HEK293 (cell line): ENCODE measurements at regions not wholly inside any gene's neighbourhood (a gene's known extent, or its start where the extent isn't known, plus 50 kb on each side); places are given as distances from the start of the nearest gene placed in this dataset.

Experiments used
- CTCF ChIA-PET: fragments of 350-600 bp; formaldehyde crosslinking; extraction: SDS; loops from one replicate; lab custom pipeline; 2021; ENCODE audit warnings: antibody characterized with exemption; lab: Yijun Ruan, JAX
- POLR2A ChIA-PET: fragments of 300-600 bp; formaldehyde crosslinking; extraction: SDS; loops from one replicate; lab custom pipeline; 2020; ENCODE audit warnings: antibody characterized with exemption, inconsistent platforms; lab: Yijun Ruan, JAX
- H3K27ac ChIP-seq: fragments of 200-500 bp; sonication (Bioruptor generic); 2 replicates; pipeline ENCODE4 v1.5.1; 2014; ENCODE audit warnings: low read depth, low read length, control low read depth, inconsistent platforms; ENCODE audit errors: extremely low read depth
- H3K36me3 ChIP-seq, 2 experiments: fragments of 200-500 bp in 1 of 2; sonication (Bioruptor generic) in 1 of 2; 1 replicate in 1 of 2; 2 replicates in 1 of 2; pipeline ENCODE4 v1.5.1; 2014 to 2017; ENCODE audit warnings: inconsistent platforms in 2 of 2, low read length in 2 of 2; ENCODE audit not compliant: control insufficient read depth in 2 of 2, insufficient read depth in 1 of 2
- H3K4me1 ChIP-seq: fragments of 200-500 bp; sonication (Bioruptor generic); 2 replicates; pipeline ENCODE4 v1.5.1; 2014; ENCODE audit warnings: mild to moderate bottlenecking, low read length, inconsistent platforms; ENCODE audit not compliant: control insufficient read depth, insufficient read depth
- H3K4me3 ChIP-seq: 2 replicates; pipeline ENCODE4 v1.5.1; 2011; ENCODE audit warnings: low read depth, mild to moderate bottlenecking, control low read depth, low read length, moderate library complexity
- H3K9me3 ChIP-seq: fragments of 200-500 bp; sonication (Bioruptor generic); 2 replicates; pipeline ENCODE4 v1.5.1; 2014; ENCODE audit warnings: low read depth, low read length, inconsistent platforms; ENCODE audit not compliant: control insufficient read depth, insufficient read depth
- GLI2 ChIP-seq: fragments of 450-650 bp; formaldehyde crosslinking; IDR thresholded peaks from 2 replicates; pipeline ENCODE4; 2017; ENCODE audit warnings: missing biosample characterization, missing genetic modification characterization, low read depth, borderline replicate concordance
- GLI4 ChIP-seq: fragments of 450-650 bp; formaldehyde crosslinking; IDR thresholded peaks from 2 replicates; pipeline ENCODE4 v1.5.1; 2016; ENCODE audit warnings: missing biosample characterization, missing genetic modification characterization
- KLF1 ChIP-seq: fragments of 450-650 bp; formaldehyde crosslinking; IDR thresholded peaks from 2 replicates; pipeline ENCODE4 v1.5.1; 2016; ENCODE audit warnings: missing biosample characterization, missing genetic modification characterization
- RBAK ChIP-seq: fragments of 450-650 bp; formaldehyde crosslinking; IDR thresholded peaks from 2 replicates; pipeline ENCODE4 v1.5.1; 2016; ENCODE audit warnings: missing biosample characterization, missing genetic modification characterization
- ZBTB1 ChIP-seq: fragments of 450-650 bp; formaldehyde crosslinking; IDR thresholded peaks from 2 replicates; pipeline ENCODE4 v1.5.1; 2016; ENCODE audit warnings: missing biosample characterization, missing genetic modification characterization
- ZBTB21 ChIP-seq: fragments of 450-650 bp; formaldehyde crosslinking; IDR thresholded peaks from 2 replicates; pipeline ENCODE4 v1.5.1; 2017; ENCODE audit warnings: missing biosample characterization, missing genetic modification characterization
- ZBTB49 ChIP-seq: fragments of 450-650 bp; formaldehyde crosslinking; IDR thresholded peaks from 2 replicates; pipeline ENCODE4 v1.5.1; 2016; ENCODE audit warnings: missing biosample characterization, missing genetic modification characterization, low read depth
- ZNF148 ChIP-seq: fragments of 450-650 bp; formaldehyde crosslinking; IDR thresholded peaks from 2 replicates; pipeline ENCODE4 v1.5.0; 2017; ENCODE audit warnings: missing biosample characterization, missing genetic modification characterization, borderline replicate concordance
- ZNF169 ChIP-seq: fragments of 450-650 bp; formaldehyde crosslinking; IDR thresholded peaks from 2 replicates; pipeline ENCODE4 v1.5.1; 2016; ENCODE audit warnings: missing biosample characterization, missing genetic modification characterization
- ZNF202 ChIP-seq: fragments of 450-650 bp; formaldehyde crosslinking; IDR thresholded peaks from 2 replicates; pipeline ENCODE4 v1.5.1; 2016; ENCODE audit warnings: missing biosample characterization, missing genetic modification characterization, borderline replicate concordance
- ZNF239 ChIP-seq: fragments of 450-650 bp; formaldehyde crosslinking; IDR thresholded peaks from 2 replicates; pipeline ENCODE4 v1.5.1; 2016; ENCODE audit warnings: missing biosample characterization, missing genetic modification characterization
- ZNF280C ChIP-seq: fragments of 450-650 bp; formaldehyde crosslinking; IDR thresholded peaks from 2 replicates; pipeline ENCODE4 v1.5.1; 2016; ENCODE audit warnings: missing biosample characterization, missing genetic modification characterization
- ZNF354C ChIP-seq: fragments of 450-650 bp; formaldehyde crosslinking; IDR thresholded peaks from 2 replicates; pipeline ENCODE4 v1.5.1; 2016; ENCODE audit warnings: missing biosample characterization, missing genetic modification characterization, low read depth, borderline replicate concordance
- ZNF362 ChIP-seq: fragments of 450-650 bp; formaldehyde crosslinking; IDR thresholded peaks from 2 replicates; pipeline ENCODE4 v1.5.1; 2016; ENCODE audit warnings: missing biosample characterization, missing genetic modification characterization
- ZNF37A ChIP-seq: fragments of 450-650 bp; IDR thresholded peaks from 2 replicates; pipeline ENCODE4 v1.5.1; 2018; ENCODE audit warnings: missing biosample characterization, missing genetic modification characterization
- ZNF501 ChIP-seq: fragments of 450-650 bp; formaldehyde crosslinking; IDR thresholded peaks from 2 replicates; pipeline ENCODE4 v1.5.1; 2016; ENCODE audit warnings: missing biosample characterization, missing genetic modification characterization
- ZNF621 ChIP-seq: fragments of 450-650 bp; formaldehyde crosslinking; IDR thresholded peaks from 2 replicates; pipeline ENCODE4 v1.5.1; 2017; ENCODE audit warnings: missing biosample characterization, missing genetic modification characterization
- ZNF792 ChIP-seq: fragments of 450-650 bp; formaldehyde crosslinking; IDR thresholded peaks from 2 replicates; pipeline ENCODE4 v1.5.1; 2016; ENCODE audit warnings: missing biosample characterization, missing genetic modification characterization
- ZNF830 ChIP-seq: fragments of 450-650 bp; IDR thresholded peaks from 2 replicates; pipeline ENCODE4 v1.5.0; 2018; ENCODE audit warnings: missing biosample characterization, missing genetic modification characterization, low read depth, mild to moderate bottlenecking, moderate library complexity
- ZNF837 ChIP-seq: fragments of 450-650 bp; formaldehyde crosslinking; IDR thresholded peaks from 2 replicates; pipeline ENCODE4 v1.5.1; 2016; ENCODE audit warnings: missing biosample characterization, missing genetic modification characterization
- TF ChIP-seq, protein P1 (sequence below): fragments of 450-650 bp; formaldehyde crosslinking; IDR thresholded peaks from 2 replicates; pipeline ENCODE4 v1.5.1; 2016; ENCODE audit warnings: missing biosample characterization, missing genetic modification characterization

DNA sequence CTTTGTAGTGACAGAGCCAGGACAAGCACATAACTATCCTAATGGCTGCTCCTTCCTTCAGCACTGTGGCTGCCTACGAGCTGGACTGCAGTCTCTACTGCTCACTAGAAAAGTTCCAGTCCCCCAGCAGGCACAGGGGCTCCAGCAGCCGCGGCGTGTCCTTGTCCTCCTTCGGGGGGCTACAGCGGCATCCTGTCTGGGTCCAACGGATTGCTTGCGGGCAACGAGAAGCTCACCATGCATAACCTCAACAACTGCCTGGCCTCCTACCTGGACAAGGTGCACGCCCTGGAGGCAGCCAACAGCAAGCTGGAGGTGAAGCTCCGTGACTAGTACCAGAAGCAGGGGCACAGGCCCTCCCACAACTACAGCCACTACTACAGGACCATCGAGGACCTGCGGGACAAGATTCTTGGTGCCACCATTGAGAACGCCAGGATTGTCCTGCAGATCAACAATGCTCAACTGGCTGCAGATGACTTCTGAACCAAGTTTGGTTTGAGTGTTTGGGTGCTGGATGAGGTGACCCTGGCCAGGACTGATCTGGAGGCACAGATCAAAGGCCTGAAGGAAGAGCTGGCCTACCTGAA is 169.4 kb downstream of the NDUFA12 start:
- H3K4me1 ChIP-seq = peaks cover 18% of the 10 kb centered on the region
- peak overlapping the region; percentile 73; the same call in 1 of the 2 replicates for H3K27ac ChIP-seq
- POLR2A ChIA-PET = no interaction called here

GRCh38 chr12:94832780-94833681 is 170.5 kb downstream of the NDUFA12 start:
- no peak overlapping the region for H3K4me3 ChIP-seq
- H3K4me1 ChIP-seq = peaks cover 18% of the 10 kb centered on the region
- no peaks in the 10 kb centered on the region; the same call in 1 of the 2 replicates for H3K9me3 ChIP-seq
- peak overlapping the region; percentile 73 for H3K27ac ChIP-seq
- CTCF ChIA-PET = interaction anchor here (0.7 to 1.3 kb wide), 3 partner anchors 69 to 122 kb away, joined by 3 to 4 read pairs (median 4); no protein-coding TSS in a partner anchor
- POLR2A ChIA-PET = interaction anchor here (0.6 kb wide), 1 partner anchor 70 kb away, joined by 4 read pairs; no protein-coding TSS in a partner anchor
- no peaks in the 10 kb centered on the region for H3K36me3 ChIP-seq
- no peak for TF ChIP-seq ZBTB21
- TF ChIP-seq ZNF792 (tag by site-specific recombination) = no peak; the same call in 1 of the 2 replicates
- no peak for TF ChIP-seq ZNF621 (tag by site-specific recombination)
- no peak for TF ChIP-seq ZNF837
- TF ChIP-seq ZNF280C (tag by site-specific recombination) = no peak
- TF ChIP-seq ZBTB49 (tag by site-specific recombination) = no peak
- no peak for TF ChIP-seq ZNF148 (tag by site-specific recombination)
- TF ChIP-seq ZNF169 (tag by site-specific recombination) = no peak
- no peak for TF ChIP-seq ZBTB1 (tag by site-specific recombination)
- TF ChIP-seq KLF1 = peak; percentile 36; the same call in 1 of the 2 replicates
- no peak for TF ChIP-seq GLI4
- TF ChIP-seq, protein P1, sequence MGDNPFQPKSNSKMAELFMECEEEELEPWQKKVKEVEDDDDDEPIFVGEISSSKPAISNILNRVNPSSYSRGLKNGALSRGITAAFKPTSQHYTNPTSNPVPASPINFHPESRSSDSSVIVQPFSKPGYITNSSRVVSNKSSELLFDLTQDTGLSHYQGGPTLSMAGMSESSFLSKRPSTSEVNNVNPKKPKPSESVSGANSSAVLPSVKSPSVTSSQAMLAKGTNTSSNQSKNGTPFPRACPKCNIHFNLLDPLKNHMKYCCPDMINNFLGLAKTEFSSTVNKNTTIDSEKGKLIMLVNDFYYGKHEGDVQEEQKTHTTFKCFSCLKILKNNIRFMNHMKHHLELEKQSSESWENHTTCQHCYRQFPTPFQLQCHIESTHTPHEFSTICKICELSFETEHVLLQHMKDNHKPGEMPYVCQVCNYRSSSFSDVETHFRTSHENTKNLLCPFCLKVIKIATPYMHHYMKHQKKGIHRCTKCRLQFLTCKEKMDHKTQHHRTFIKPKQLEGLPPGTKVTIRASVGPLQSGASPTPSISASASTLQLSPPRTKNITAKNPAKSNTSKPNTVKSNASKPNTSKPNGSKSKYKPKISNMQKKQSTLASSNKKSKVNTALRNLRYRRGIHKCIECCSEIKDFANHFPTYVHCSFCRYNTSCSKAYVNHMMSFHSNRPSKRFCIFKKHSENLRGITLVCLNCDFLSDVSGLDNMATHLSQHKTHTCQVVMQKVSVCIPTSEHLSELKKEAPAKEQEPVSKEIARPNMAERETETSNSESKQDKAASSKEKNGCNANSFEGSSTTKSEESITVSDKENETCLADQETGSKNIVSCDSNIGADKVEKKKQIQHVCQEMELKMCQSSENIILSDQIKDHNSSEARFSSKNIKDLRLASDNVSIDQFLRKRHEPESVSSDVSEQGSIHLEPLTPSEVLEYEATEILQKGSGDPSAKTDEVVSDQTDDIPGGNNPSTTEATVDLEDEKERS (tag by site-specific recombination) = no peak
- TF ChIP-seq ZNF239 (tag by site-specific recombination) = no peak

More for the DNA sequence above, 169.4 kb downstream of the NDUFA12 start:
- H3K36me3 ChIP-seq = no peaks in the 10 kb centered on the region
- CTCF ChIA-PET = no interaction called here
- no peaks in the 10 kb centered on the region; the same call in 1 of the 2 replicates for H3K9me3 ChIP-seq
- no peak overlapping the region for H3K4me3 ChIP-seq
- TF ChIP-seq RBAK (no peak), ZNF362 (tag by site-specific recombination) (no peak), ZNF354C (no peak), ZNF202 (tag by site-specific recombination) (no peak), ZNF501 (tag by site-specific recombination) (no peak), ZNF37A (tag by site-specific recombination) (no peak), ZNF830 (tag by site-specific recombination) (no peak), GLI2 (tag by site-specific recombination) (no peak)
